H1 (cell line): ENCODE measurements at regions not wholly inside any gene's neighbourhood (a gene's known extent, or its start where the extent isn't known, plus 50 kb on each side); places are given as distances from the start of the nearest gene placed in this dataset.
"Not testable (repeated sequence)": the region's sequence is repeated elsewhere in the genome, so short reads cannot be mapped to it uniquely, and the experiment has no call there.

Experiments
- CTCF ChIA-PET: fragments of 300-600 bp; sonication (Branson Sonifier 250); formaldehyde crosslinking; loops from one replicate; lab custom pipeline; 2021; ENCODE audit not compliant: partially characterized antibody; lab: Charles Lee
- POLR2A ChIA-PET: fragments of 300-600 bp; sonication (Branson Sonifier 250); formaldehyde crosslinking; loops from one replicate; lab custom pipeline; 2021; ENCODE audit warnings: inconsistent platforms; ENCODE audit not compliant: partially characterized antibody; lab: Charles Lee
- DNase-seq, 2 experiments: peaks; one replicate each; pipeline versions ENCODE4 v3.0.0 to v3.0.0-alpha.2; 2010 to 2022; ENCODE audit warnings: low spot score in 2 of 2, low read depth in 1 of 2, mixed read lengths in 1 of 2
- FAIRE-seq: peaks from 2 replicates; lab custom pipeline; 2011; peaks lifted over from hg19 to GRCh38; lab: Jason Lieb, UNC
- H2AFZ ChIP-seq: 2 replicates; pipeline ENCODE4 v1.8.1; 2012; ENCODE audit warnings: low read length, inconsistent platforms
- H2AK5ac ChIP-seq: 2 replicates; pipeline ENCODE4 v1.6.1; 2013; ENCODE audit warnings: low read depth, low read length
- H2BK120ac ChIP-seq: replicated peaks from 2 replicates; pipeline ENCODE3; 2013; ENCODE audit warnings: low read depth, low read length, inconsistent platforms
- H2BK12ac ChIP-seq: 2 replicates; pipeline ENCODE4 v1.6.1; 2013; ENCODE audit warnings: low read depth, low read length
- H2BK15ac ChIP-seq: 2 replicates; pipeline ENCODE4 v1.6.1; 2013; ENCODE audit warnings: low read length
- H2BK20ac ChIP-seq: 2 replicates; pipeline ENCODE4 v1.6.1; 2013; ENCODE audit warnings: low read length
- H2BK5ac ChIP-seq: 2 replicates; pipeline ENCODE4 v1.6.1; 2013; ENCODE audit warnings: low read depth, low read length
- H3K14ac ChIP-seq: 2 replicates; pipeline ENCODE4 v1.6.1; 2013; ENCODE audit warnings: inconsistent platforms; ENCODE audit not compliant: insufficient read length
- H3K18ac ChIP-seq: 2 replicates; pipeline ENCODE4 v1.6.1; 2013; ENCODE audit warnings: low read length; ENCODE audit errors: extremely low read depth
- H3K23ac ChIP-seq: 2 replicates; pipeline ENCODE4 v1.6.1; 2013; ENCODE audit warnings: inconsistent platforms; ENCODE audit not compliant: insufficient read length
- H3K23me2 ChIP-seq: 2 replicates; pipeline ENCODE4 v1.6.1; 2013; ENCODE audit warnings: low read depth, low read length
- H3K27ac ChIP-seq: 2 replicates; pipeline ENCODE4 v1.6.1; 2011; ENCODE audit warnings: low read depth, low read length, inconsistent platforms
- H3K27me3 ChIP-seq, 4 experiments: replicated peaks in 1 of 4; 1 replicate in 1 of 4; 2 replicates in 3 of 4; pipeline versions ENCODE4 v1.6.1 to v1.8.1; 2011 to 2013; ENCODE audit warnings: low read length in 3 of 4, mild to moderate bottlenecking in 3 of 4, inconsistent platforms in 2 of 4, mixed read lengths in 2 of 4, moderate library complexity in 1 of 4; ENCODE audit not compliant: control insufficient read depth in 3 of 4, insufficient read depth in 3 of 4; ENCODE audit errors: extremely low read depth in 1 of 4
- H3K36me3 ChIP-seq, 4 experiments: 2 replicates each; pipeline versions ENCODE4 v1.6.1 to v1.8.1; 2011 to 2013; ENCODE audit warnings: mild to moderate bottlenecking in 4 of 4, low read length in 3 of 4, moderate library complexity in 2 of 4, control low read depth in 1 of 4, inconsistent platforms in 1 of 4; ENCODE audit not compliant: insufficient read depth in 4 of 4, control insufficient read depth in 2 of 4
- H3K4ac ChIP-seq: replicated peaks from 2 replicates; pipeline ENCODE3; 2013; ENCODE audit warnings: low read length, low read depth, mixed read lengths, inconsistent platforms; ENCODE audit not compliant: insufficient read length
- H3K4me1 ChIP-seq, 4 experiments: replicated peaks in 1 of 4; 1 replicate in 1 of 4; 2 replicates in 3 of 4; pipeline versions ENCODE4 v1.6.1 to v1.8.1; 2011 to 2013; ENCODE audit warnings: low read length in 3 of 4, inconsistent platforms in 2 of 4, mixed read lengths in 1 of 4; ENCODE audit not compliant: insufficient read depth in 4 of 4, control insufficient read depth in 3 of 4
- H3K4me2 ChIP-seq, 2 experiments: 2 replicates each; pipeline versions ENCODE4 v1.6.1 to v1.8.1; 2011 to 2013; ENCODE audit warnings: low read depth in 2 of 2, low read length in 2 of 2, control low read depth in 1 of 2, inconsistent platforms in 1 of 2, mild to moderate bottlenecking in 1 of 2; ENCODE audit not compliant: insufficient read depth in 1 of 2
- H3K4me3 ChIP-seq, 4 experiments: fragments of 200-600, 300-600 bp in 1 of 4; sonication (generic), shearing (Covaris generic), sonication (Bioruptor Twin) in 1 of 4; 2 replicates each; pipeline versions ENCODE4 v1.5.1 to v1.8.1; 2011 to 2016; ENCODE audit warnings: low read length in 4 of 4, low read depth in 3 of 4, control low read depth in 2 of 4, inconsistent platforms in 2 of 4, mild to moderate bottlenecking in 2 of 4, mixed read lengths in 1 of 4, moderate library complexity in 1 of 4; ENCODE audit not compliant: insufficient read depth in 2 of 4; ENCODE audit errors: extremely low read depth in 1 of 4
- H3K56ac ChIP-seq: replicated peaks from 2 replicates; pipeline ENCODE3; 2013; ENCODE audit warnings: low read depth, mild to moderate bottlenecking, mixed read lengths, low read length, inconsistent platforms; ENCODE audit not compliant: insufficient read length
- H3K79me1 ChIP-seq: 2 replicates; pipeline ENCODE4 v1.6.1; 2013; ENCODE audit warnings: low read depth, low read length, control low read depth
- H3K79me2 ChIP-seq, 2 experiments: 2 replicates each; pipeline versions ENCODE4 v1.6.1 to v1.8.1; 2012 to 2013; ENCODE audit warnings: low read length in 2 of 2, mild to moderate bottlenecking in 2 of 2, inconsistent platforms in 1 of 2; ENCODE audit not compliant: insufficient read depth in 2 of 2, control insufficient read depth in 1 of 2
- H3K9ac ChIP-seq, 4 experiments: replicated peaks in 1 of 4; 1 replicate in 1 of 4; 2 replicates in 3 of 4; pipeline versions ENCODE4 v1.6.1 to v1.8.1; 2011 to 2013; ENCODE audit warnings: low read depth in 3 of 4, low read length in 3 of 4, control low read depth in 2 of 4, mild to moderate bottlenecking in 2 of 4, moderate library complexity in 2 of 4, inconsistent platforms in 1 of 4; ENCODE audit errors: extremely low read depth in 1 of 4
- H3K9me3 ChIP-seq, 2 experiments: 2 replicates each; pipeline versions ENCODE4 v1.6.1 to v1.8.1; 2012 to 2013; ENCODE audit warnings: mild to moderate bottlenecking in 2 of 2, moderate library complexity in 2 of 2, control low read depth in 1 of 2, inconsistent platforms in 1 of 2, low read depth in 1 of 2, low read length in 1 of 2, mixed read lengths in 1 of 2; ENCODE audit not compliant: insufficient read depth in 2 of 2
- H4K20me1 ChIP-seq, 2 experiments: replicated peaks in 1 of 2; 2 replicates each; pipeline versions ENCODE3 to v1.8.1; 2011 to 2013; ENCODE audit warnings: inconsistent platforms in 2 of 2, low read length in 2 of 2, mild to moderate bottlenecking in 1 of 2; ENCODE audit not compliant: insufficient read depth in 2 of 2, control insufficient read depth in 1 of 2
- H4K5ac ChIP-seq: 2 replicates; pipeline ENCODE4 v1.6.1; 2013; ENCODE audit warnings: low read length, low read depth, mixed read lengths, inconsistent platforms; ENCODE audit not compliant: insufficient read length
- H4K8ac ChIP-seq: 2 replicates; pipeline ENCODE4 v1.8.0; 2013; ENCODE audit warnings: mild to moderate bottlenecking, moderate library complexity, low read length, inconsistent platforms; ENCODE audit not compliant: insufficient read depth; ENCODE audit errors: extremely low read depth
- H4K91ac ChIP-seq: replicated peaks from 2 replicates; pipeline ENCODE3; 2013; ENCODE audit warnings: low read length, mixed read lengths, inconsistent platforms; ENCODE audit not compliant: insufficient read length
- EP300 ChIP-seq, 2 experiments: IDR thresholded peaks; 1 replicate in 1 of 2; 2 replicates in 1 of 2; pipeline ENCODE4 v1.6.1; 2011 to 2012; ENCODE audit warnings: low read depth in 2 of 2, low read length in 2 of 2, mild to moderate bottlenecking in 2 of 2, borderline replicate concordance in 1 of 2, inconsistent platforms in 1 of 2, moderate library complexity in 1 of 2
- WGBS, 2 experiments: shearing (Covaris generic) in 1 of 2; methylation state at CpG; one replicate each; pipeline versions ENCODE4 v1.1.6 to v1.1.7; 2013 to 2015; ENCODE audit warnings: low lambda C conversion rate in 2 of 2, mixed read lengths in 2 of 2, inconsistent platforms in 1 of 2, low coverage in 1 of 2, missing lambda C conversion rate in 1 of 2; ENCODE audit not compliant: insufficient replicate concordance in 2 of 2, insufficient coverage in 1 of 2, insufficient read length in 1 of 2; ENCODE audit errors: extremely low coverage in 1 of 2, missing lambda C conversion rate in 1 of 2; 5-methylcytosine and 5-hydroxymethylcytosine counted together

GRCh38 chr6:101171049-101171448, 222.5 kb upstream of the GRIK2 start:
- H2BK5ac ChIP-seq, H3K9ac ChIP-seq, H3K4me2 ChIP-seq, H3K14ac ChIP-seq, H2AFZ ChIP-seq, H3K4me3 ChIP-seq, POLR2A ChIA-PET, H2BK20ac ChIP-seq, H3K4me1 ChIP-seq, H3K27ac ChIP-seq, H2AK5ac ChIP-seq, H3K23ac ChIP-seq, H3K79me2 ChIP-seq, CTCF ChIA-PET, H4K8ac ChIP-seq, DNase-seq, H3K36me3 ChIP-seq, H4K5ac ChIP-seq: not testable (repeated sequence)
- 90% methylated on average over 4 of the region's 4 CpGs; no CpG with 5 or more reads in 1 of the 2 experiments for WGBS, 2 experiments
- TF ChIP-seq EP300 (IDR thresholded peaks at IDR 0.05; ENCODE audit: borderline replicate concordance in 1 of 2, low read depth in 2 of 2, low read length in 2 of 2), result peak in 1 of 2 experiments; percentile 61; a peak in 1 of 3 replicates
- TF ChIP-seq, all 59 proteins: peak for 1; not testable (repeated sequence) for 58
- not testable (repeated sequence) for H4K91ac ChIP-seq, H3K9me3 ChIP-seq, H3K23me2 ChIP-seq, H4K20me1 ChIP-seq, H2BK12ac ChIP-seq, H2BK120ac ChIP-seq, H3K4ac ChIP-seq, H3K79me1 ChIP-seq, H3K56ac ChIP-seq, H3K18ac ChIP-seq, H3K27me3 ChIP-seq, FAIRE-seq, H2BK15ac ChIP-seq
